Mesendoderm (in vitro differentiated cells): ENCODE measurements at regions not wholly inside any gene's neighbourhood (a gene's known extent, or its start where the extent isn't known, plus 50 kb on each side); places are given as distances from the start of the nearest gene placed in this dataset.
"Not testable (repeated sequence)": the region's sequence is repeated elsewhere in the genome, so short reads cannot be mapped to it uniquely, and the experiment has no call there.

Experiments
- DNase-seq: peaks from one replicate; pipeline ENCODE4 v3.0.0; 2013
- H2AK5ac ChIP-seq: 2 replicates; pipeline ENCODE4 v1.6.1; 2013; ENCODE audit warnings: low read length, inconsistent platforms
- H2BK120ac ChIP-seq: 2 replicates; pipeline ENCODE4 v1.6.1; 2013; ENCODE audit warnings: low read depth, mild to moderate bottlenecking, low read length, moderate library complexity, mixed read lengths
- H2BK15ac ChIP-seq: replicated peaks from 2 replicates; pipeline ENCODE4 v1.6.1; 2013; ENCODE audit warnings: low read depth, mild to moderate bottlenecking, moderate library complexity
- H2BK5ac ChIP-seq: 2 replicates; pipeline ENCODE4 v1.6.1; 2013; ENCODE audit warnings: low read length, inconsistent platforms
- H3K18ac ChIP-seq: 2 replicates; pipeline ENCODE4 v1.6.1; 2013; ENCODE audit warnings: mild to moderate bottlenecking, low read length, mixed read lengths
- H3K23ac ChIP-seq: one replicate; pipeline ENCODE4 v1.6.1; 2013; ENCODE audit warnings: low read length
- H3K27ac ChIP-seq: 2 replicates; pipeline ENCODE4 v1.5.1; 2013; ENCODE audit warnings: low read depth, mild to moderate bottlenecking, inconsistent platforms, low read length, moderate library complexity
- H3K27me3 ChIP-seq: 2 replicates; pipeline ENCODE4 v1.6.1; 2013; ENCODE audit warnings: low read length, control low read depth, mild to moderate bottlenecking, inconsistent platforms; ENCODE audit not compliant: insufficient read depth, poor library complexity
- H3K36me3 ChIP-seq: 2 replicates; pipeline ENCODE4 v1.6.1; 2013; ENCODE audit warnings: low read length, inconsistent platforms; ENCODE audit not compliant: control insufficient read depth, insufficient read depth
- H3K4ac ChIP-seq: one replicate; pipeline ENCODE4 v1.6.1; 2013; ENCODE audit warnings: low read depth, mild to moderate bottlenecking, low read length, moderate library complexity
- H3K4me1 ChIP-seq: 2 replicates; pipeline ENCODE4 v1.6.1; 2013; ENCODE audit warnings: low read depth, low read length, inconsistent platforms; ENCODE audit not compliant: control insufficient read depth
- H3K4me2 ChIP-seq: 2 replicates; pipeline ENCODE4 v1.6.1; 2013; ENCODE audit warnings: low read length
- H3K4me3 ChIP-seq: 2 replicates; pipeline ENCODE4 v1.5.1; 2013; ENCODE audit warnings: mild to moderate bottlenecking, low read length
- H3K56ac ChIP-seq: one replicate; pipeline ENCODE4 v1.6.1; 2013; ENCODE audit warnings: low read length
- H3K79me1 ChIP-seq: 2 replicates; pipeline ENCODE4 v1.6.1; 2013; ENCODE audit warnings: low read length, inconsistent platforms
- H3K79me2 ChIP-seq: 2 replicates; pipeline ENCODE4 v1.6.1; 2013; ENCODE audit warnings: mild to moderate bottlenecking, low read length; ENCODE audit not compliant: control insufficient read depth, insufficient read depth
- H3K9ac ChIP-seq: 2 replicates; pipeline ENCODE4 v1.6.1; 2013; ENCODE audit warnings: low read length, inconsistent platforms
- H4K5ac ChIP-seq: one replicate; pipeline ENCODE4 v1.6.1; 2013; ENCODE audit warnings: low read length
- H4K8ac ChIP-seq: one replicate; pipeline ENCODE4 v1.6.1; 2013; ENCODE audit warnings: low read depth, mild to moderate bottlenecking, control low read depth, low read length, moderate library complexity
- WGBS: extraction: QIAGEN DNeasy Blood & Tissue Kit; methylation state at CpG from one replicate; pipeline ENCODE4 v1.1.7; 2013; ENCODE audit warnings: low lambda C conversion rate, missing lambda C conversion rate; ENCODE audit not compliant: insufficient coverage; ENCODE audit errors: extremely low coverage; 5-methylcytosine and 5-hydroxymethylcytosine counted together

GRCh38 chr12:34405286-34406227 is 383.3 kb downstream of the ALG10 start:
- no peak overlapping the region for H3K18ac ChIP-seq
- DNase-seq = no peak
- H4K8ac ChIP-seq = no peak overlapping the region
- no peak overlapping the region for H4K5ac ChIP-seq
- no peak overlapping the region for H2AK5ac ChIP-seq
- H3K4ac ChIP-seq = no peak overlapping the region
- H3K79me1 ChIP-seq = no peaks in the 10 kb centered on the region
- no peak overlapping the region for H2BK5ac ChIP-seq
- no peak overlapping the region for H3K27ac ChIP-seq
- H3K4me3 ChIP-seq = no peak overlapping the region
- no peak overlapping the region for H3K4me2 ChIP-seq
- H2BK15ac ChIP-seq = no peak overlapping the region
- no peaks in the 10 kb centered on the region for H3K79me2 ChIP-seq
- H3K4me1 ChIP-seq = no peaks in the 10 kb centered on the region
- H3K9ac ChIP-seq = no peak overlapping the region
- no peak overlapping the region for H3K23ac ChIP-seq
- no peak overlapping the region for H2BK120ac ChIP-seq
- no peak overlapping the region for H3K56ac ChIP-seq
- WGBS = no CpG with 5 or more reads among the region's 22 CpGs
- no peaks in the 10 kb centered on the region for H3K36me3 ChIP-seq
- H3K27me3 ChIP-seq = no peaks in the 10 kb centered on the region

GRCh38 chr12:34406228-34406995 is 384.1 kb downstream of the ALG10 start:
- Histone ChIP-seq H4K8ac (no peak overlapping the region), H3K79me2 (no peaks in the 10 kb centered on the region), H3K36me3 (no peaks in the 10 kb centered on the region), H3K9ac (no peak overlapping the region), H3K27ac (no peak overlapping the region), H4K5ac (no peak overlapping the region), H2BK15ac (no peak overlapping the region), H3K27me3 (no peaks in the 10 kb centered on the region), H3K18ac (no peak overlapping the region), H2AK5ac (no peak overlapping the region), H3K56ac (no peak overlapping the region), H3K4me1 (no peaks in the 10 kb centered on the region), H3K4me2 (no peak overlapping the region), H3K23ac (no peak overlapping the region), H2BK120ac (no peak overlapping the region), H3K4ac (no peak overlapping the region), H2BK5ac (no peak overlapping the region), H3K4me3 (no peak overlapping the region), H3K79me1 (no peaks in the 10 kb centered on the region)
- WGBS = no CpG with 5 or more reads among the region's 18 CpGs
- no peak for DNase-seq

DNA sequence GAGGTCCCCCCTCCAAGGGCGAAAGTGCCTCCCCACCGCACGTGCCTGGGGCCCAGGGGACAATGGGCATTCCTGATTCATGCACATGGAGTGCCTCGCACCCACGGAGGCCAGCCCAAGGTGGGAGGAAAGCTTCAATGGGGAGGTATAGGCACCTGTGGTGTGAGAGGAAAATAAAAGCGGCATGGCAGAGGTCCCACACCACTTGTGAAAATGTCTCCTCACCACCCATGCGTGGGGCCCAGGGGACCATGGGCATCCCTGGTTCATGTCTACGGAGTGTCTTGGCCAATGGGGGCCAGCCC is 384.7 kb downstream of the ALG10 start:
- Histone ChIP-seq H3K4me3 (no peak overlapping the region), H4K8ac (no peak overlapping the region), H2BK15ac (no peak overlapping the region), H4K5ac (no peak overlapping the region), H2AK5ac (no peak overlapping the region), H3K23ac (no peak overlapping the region), H3K79me2 (no peaks in the 10 kb centered on the region), H3K27ac (no peak overlapping the region), H2BK5ac (no peak overlapping the region), H3K4me1 (no peaks in the 10 kb centered on the region), H3K56ac (no peak overlapping the region), H3K27me3 (no peaks in the 10 kb centered on the region), H3K18ac (no peak overlapping the region), H3K9ac (no peak overlapping the region), H3K4me2 (no peak overlapping the region), H3K4ac (no peak overlapping the region), H3K36me3 (no peaks in the 10 kb centered on the region), H3K79me1 (no peaks in the 10 kb centered on the region), H2BK120ac (no peak overlapping the region)
- no peak for DNase-seq
- WGBS = no CpG with 5 or more reads among the region's 8 CpGs

DNA sequence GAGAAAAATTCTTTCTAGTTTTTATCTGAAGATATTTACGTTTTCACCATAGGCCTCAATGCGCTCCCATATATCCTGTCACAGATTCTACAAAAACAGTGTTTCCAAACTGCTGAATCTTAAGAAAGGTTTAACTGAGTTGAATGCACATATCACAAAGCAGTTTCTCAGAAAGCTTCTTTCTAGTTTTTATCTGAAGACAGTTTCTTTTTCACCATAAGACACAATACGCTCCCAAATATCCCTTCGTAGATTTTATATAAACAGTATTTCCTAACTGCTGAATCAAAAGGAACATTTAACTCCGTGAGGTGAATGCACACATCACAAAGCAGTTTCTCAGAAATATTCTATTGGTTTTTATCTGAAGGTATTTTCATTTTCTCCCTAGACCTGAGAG is 385.5 kb downstream of the ALG10 start:
- H3K9ac ChIP-seq = no peak overlapping the region
- no peak overlapping the region for H3K4me2 ChIP-seq
- no peaks in the 10 kb centered on the region for H3K27me3 ChIP-seq
- no peak overlapping the region for H2BK15ac ChIP-seq
- H2BK5ac ChIP-seq = no peak overlapping the region
- DNase-seq = no peak
- H3K4me3 ChIP-seq = no peak overlapping the region
- H3K36me3 ChIP-seq = no peaks in the 10 kb centered on the region
- no peak overlapping the region for H4K8ac ChIP-seq
- H3K18ac ChIP-seq = no peak overlapping the region
- no peaks in the 10 kb centered on the region for H3K79me1 ChIP-seq
- H2AK5ac ChIP-seq = no peak overlapping the region
- no peak overlapping the region for H3K56ac ChIP-seq
- H3K79me2 ChIP-seq = no peaks in the 10 kb centered on the region
- no peak overlapping the region for H3K23ac ChIP-seq
- no peak overlapping the region for H4K5ac ChIP-seq
- H3K4ac ChIP-seq = no peak overlapping the region
- no peak overlapping the region for H2BK120ac ChIP-seq
- no CpG with 5 or more reads among the region's 5 CpGs for whole genome bisulfite sequencing
- no peak overlapping the region for H3K27ac ChIP-seq
- H3K4me1 ChIP-seq = no peaks in the 10 kb centered on the region

- H2BK120ac ChIP-seq, H4K5ac ChIP-seq: not testable (repeated sequence)
- no CpG with 5 or more reads among the region's 4 CpGs for WGBS
These were observed 409.2 kb downstream of the ALG10 start for GRCh38 chr12:34431509-34431908.

More at GRCh38 chr12:34431509-34431908, 409.2 kb downstream of the ALG10 start:
- not testable (repeated sequence) for H3K4me2 ChIP-seq, H3K36me3 ChIP-seq, H2BK15ac ChIP-seq, H3K4ac ChIP-seq, H3K4me3 ChIP-seq, H3K23ac ChIP-seq, H3K4me1 ChIP-seq, H4K8ac ChIP-seq, H3K9ac ChIP-seq, DNase-seq, H3K56ac ChIP-seq, H3K27me3 ChIP-seq, H3K79me1 ChIP-seq, H3K27ac ChIP-seq, H3K79me2 ChIP-seq, H2AK5ac ChIP-seq, H3K18ac ChIP-seq, H2BK5ac ChIP-seq
